Thoracic aorta (tissue), 2 donors: ENCODE measurements at regions not wholly inside any gene's neighbourhood (a gene's known extent, or its start where the extent isn't known, plus 50 kb on each side); places are given as distances from the start of the nearest gene placed in this dataset.

Experiments
- ATAC-seq: fragments of 150-250 bp; one replicate; pipeline ENCODE4 v1.8.0; 2017; ENCODE audit warnings: low read depth; ENCODE audit not compliant: insufficient number of reproducible peaks, low FRiP score
- DNase-seq: peaks from one replicate; pipeline ENCODE4 v3.0.0-alpha.2; 2020; ENCODE audit warnings: low spot score
- H3K27ac ChIP-seq, 2 donors: fragments of 200-600 bp; sonication (generic); 1 replicate in 1 of 2; 2 replicates in 1 of 2; pipeline ENCODE4 v1.5.1; 2016; ENCODE audit warnings: mild to moderate bottlenecking in 2 of 2, moderate library complexity in 2 of 2
- H3K27me3 ChIP-seq: fragments of 200-600 bp; sonication (generic); replicated peaks from 2 replicates; pipeline ENCODE4 v1.6.0; 2016; ENCODE audit warnings: mild to moderate bottlenecking; ENCODE audit not compliant: insufficient read depth
- H3K36me3 ChIP-seq: fragments of 200-600 bp; sonication (generic); one replicate; pipeline ENCODE4 v1.5.1; 2016
- H3K4me1 ChIP-seq, 2 donors: fragments of 200-600 bp; sonication (generic); 1 replicate in 1 of 2; 2 replicates in 1 of 2; pipeline versions ENCODE4 v1.5.1 to v1.6.0; 2016; ENCODE audit warnings: low read depth in 2 of 2, mild to moderate bottlenecking in 1 of 2; ENCODE audit not compliant: control insufficient read depth in 1 of 2
- H3K4me3 ChIP-seq: fragments of 200-600 bp; sonication (generic); 2 replicates; pipeline ENCODE4 v1.5.1; 2016; ENCODE audit warnings: mild to moderate bottlenecking
- H3K9me3 ChIP-seq: fragments of 200-600 bp; sonication (generic); 2 replicates; pipeline ENCODE4 v1.5.1; 2016
- CTCF ChIP-seq: fragments of 200-600 bp; sonication (generic); IDR thresholded peaks from one replicate; pipeline ENCODE4 v1.5.1; 2019; ENCODE audit warnings: antibody characterized with exemption

GRCh38 chr6:1099264-1099663 is 212.6 kb upstream of the FOXQ1 start:
- no peak for TF ChIP-seq CTCF
- Histone ChIP-seq H3K4me1 (no peaks in the 10 kb centered on the region), H3K36me3 (no peaks in the 10 kb centered on the region), H3K27ac (no peak overlapping the region), H3K9me3 (no peaks in the 10 kb centered on the region), H3K4me3 (no peak overlapping the region), H3K27me3 (no peaks in the 10 kb centered on the region)
- ATAC-seq, result no peak
- no peak for DNase-seq

- Histone ChIP-seq H3K36me3 (no peaks in the 10 kb centered on the region), H3K9me3 (no peaks in the 10 kb centered on the region), H3K27ac (no peak overlapping the region), H3K4me1 (no peaks in the 10 kb centered on the region), H3K27me3 (no peaks in the 10 kb centered on the region), H3K4me3 (no peak overlapping the region)
- no peak for TF ChIP-seq CTCF
- no peak for DNase-seq
- no peak for ATAC-seq
These were observed 214.7 kb upstream of the FOXQ1 start for GRCh38 chr6:1096967-1097765.

GRCh38 chr6:1094306-1094705 is 217.6 kb upstream of the FOXQ1 start:
- Histone ChIP-seq H3K4me3 (no peak overlapping the region), H3K36me3 (no peaks in the 10 kb centered on the region), H3K4me1 (no peaks in the 10 kb centered on the region), H3K9me3 (no peaks in the 10 kb centered on the region), H3K27ac (no peak overlapping the region), H3K27me3 (no peaks in the 10 kb centered on the region)
- no peak for DNase-seq
- ATAC-seq, result peak; percentile 20
- no peak for TF ChIP-seq CTCF

- Histone ChIP-seq H3K9me3 (no peaks in the 10 kb centered on the region), H3K27me3 (no peaks in the 10 kb centered on the region), H3K27ac (no peak overlapping the region), H3K36me3 (no peaks in the 10 kb centered on the region), H3K4me1 (no peaks in the 10 kb centered on the region), H3K4me3 (no peak overlapping the region)
- TF ChIP-seq CTCF, result no peak
- no peak for DNase-seq
- no peak for ATAC-seq
These were observed 220.0 kb upstream of the FOXQ1 start for GRCh38 chr6:1091900-1092299.

GRCh38 chr6:1089859-1090258 is 222.0 kb upstream of the FOXQ1 start:
- Histone ChIP-seq H3K9me3 (no peaks in the 10 kb centered on the region), H3K4me3 (no peak overlapping the region), H3K27me3 (no peaks in the 10 kb centered on the region), H3K4me1 (no peaks in the 10 kb centered on the region), H3K36me3 (no peaks in the 10 kb centered on the region), H3K27ac (no peak overlapping the region)
- no peak for DNase-seq
- no peak for ATAC-seq
- TF ChIP-seq CTCF, result no peak
